ENCODE measurements at regions not wholly inside any gene's neighbourhood (a gene's known extent, or its start where the extent isn't known, plus 50 kb on each side); places are given as distances from the start of the nearest gene placed in this dataset.

GRCh38 chr12:94868161-94868560 lies 135.3 kb downstream of the NDUFA12 start:
- no peak for TF ChIP-seq FOXP2 (optimal IDR thresholded peaks at IDR 0.05; ENCODE audit: control extremely low read depth, extremely low read length, insufficient read depth)
- TF ChIP-seq POLR2AphosphoS5 (IDR thresholded peaks at IDR 0.05; ENCODE audit: borderline replicate concordance, low read depth, low read length), result no peak

Data from SK-N-MC (cell line).